Inferior parietal cortex (tissue), 1 donor: ENCODE measurements at regions not wholly inside any gene's neighbourhood (a gene's known extent, or its start where the extent isn't known, plus 50 kb on each side); places are given as distances from the start of the nearest gene placed in this dataset.
"Not testable (repeated sequence)": the region's sequence is repeated elsewhere in the genome, so short reads cannot be mapped to it uniquely, and the experiment has no call there.

Source experiments
- DNase-seq: peaks from one replicate; pipeline ENCODE4 v3.0.0-alpha.2; 2016; ENCODE audit errors: extremely low spot score

DNA sequence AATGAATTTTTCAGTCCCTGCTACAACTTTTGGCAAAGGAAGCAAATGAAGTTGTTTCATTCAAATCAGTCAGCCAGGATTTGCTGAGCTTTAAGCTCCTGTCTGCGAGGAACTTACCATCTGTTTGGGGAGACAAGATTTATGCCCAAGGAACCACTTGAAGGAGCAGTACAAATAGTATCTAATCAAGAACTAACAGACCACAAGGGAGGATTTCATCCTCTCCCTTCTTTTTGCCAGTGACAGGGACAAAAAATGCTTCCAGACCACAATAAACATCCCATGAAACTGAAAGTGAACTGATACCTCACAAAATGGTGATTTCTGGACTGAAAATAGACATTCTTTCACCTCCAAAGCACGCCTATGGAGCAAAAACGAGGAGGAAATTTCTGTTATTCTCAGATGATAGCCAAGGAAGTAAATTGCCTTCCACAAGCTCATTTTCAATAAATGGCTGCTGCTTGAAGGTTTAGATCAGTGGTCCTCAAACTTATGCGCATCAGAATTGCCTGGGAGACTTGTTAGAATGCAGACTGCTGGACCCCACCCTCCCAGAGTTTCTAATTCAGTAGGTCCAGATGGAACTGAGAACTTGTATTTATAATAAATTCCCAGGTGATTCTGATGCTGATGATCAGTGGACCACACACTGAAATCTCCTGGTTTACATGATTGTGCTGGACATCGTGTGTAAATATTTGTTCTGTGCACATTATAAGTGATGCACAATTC, 202.4 kb upstream of the GADL1 start:
- DNase-seq, result no peak

- DNase-seq, result no peak
These were observed 206.1 kb upstream of the GADL1 start for GRCh38 chr3:31100519-31100918.

DNA sequence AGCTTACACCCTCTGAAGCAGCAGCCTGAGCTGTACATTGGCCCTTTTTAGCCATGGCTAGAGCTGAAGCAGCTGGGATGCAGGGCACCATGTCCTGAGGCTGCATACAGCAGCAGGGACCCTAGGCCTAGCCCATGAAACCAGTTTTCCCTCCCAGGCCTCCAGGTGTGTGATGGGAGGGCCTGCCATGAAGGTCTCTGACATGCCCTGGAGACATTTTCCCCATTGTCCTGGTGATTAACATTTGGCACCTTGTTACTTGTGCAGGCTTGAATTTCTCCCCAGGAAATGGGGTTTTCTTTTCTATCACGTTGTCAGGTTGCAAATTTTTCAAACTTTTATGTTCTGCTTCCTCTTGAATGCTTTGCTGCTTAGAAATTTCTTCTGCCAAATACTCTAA, 206.8 kb upstream of the GADL1 start:
- not testable (repeated sequence) for DNase-seq

GRCh38 chr3:31102196-31102879, 207.9 kb upstream of the GADL1 start:
- no peak for DNase-seq

- DNase-seq, result no peak
These were observed 208.7 kb upstream of the GADL1 start for GRCh38 chr3:31103181-31103580.

DNA sequence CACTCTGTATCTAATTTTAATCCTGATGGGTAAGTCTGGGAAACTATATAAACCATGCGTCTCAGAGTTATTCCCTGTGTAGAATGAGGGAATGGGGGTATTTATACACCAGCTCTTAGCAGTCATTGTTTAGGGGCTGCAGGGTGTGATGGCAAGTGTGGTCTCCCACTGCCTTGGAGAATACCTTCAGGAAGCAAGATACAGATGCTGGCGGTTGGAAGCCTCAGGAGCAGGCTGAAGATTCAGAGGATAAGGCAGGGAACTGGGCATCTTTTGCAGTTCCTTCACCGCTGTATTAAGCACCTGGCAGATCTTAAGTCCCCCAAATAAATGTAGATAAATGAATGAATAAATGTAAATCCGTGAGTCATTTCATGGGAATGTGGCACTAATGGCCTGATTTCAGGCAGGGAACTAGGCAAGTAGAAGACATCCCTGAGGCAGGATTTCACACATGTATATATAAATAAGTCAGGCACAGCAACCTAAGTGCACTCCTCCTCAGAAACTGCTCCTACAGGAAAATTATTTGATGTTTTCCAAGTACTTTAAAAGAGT, 209.2 kb upstream of the GADL1 start:
- DNase-seq, result no peak

- no peak for DNase-seq
These were observed 210.6 kb upstream of the GADL1 start for GRCh38 chr3:31105011-31105410.

- DNase-seq, result no peak
These were observed 211.1 kb upstream of the GADL1 start for GRCh38 chr3:31105438-31106077.

DNA sequence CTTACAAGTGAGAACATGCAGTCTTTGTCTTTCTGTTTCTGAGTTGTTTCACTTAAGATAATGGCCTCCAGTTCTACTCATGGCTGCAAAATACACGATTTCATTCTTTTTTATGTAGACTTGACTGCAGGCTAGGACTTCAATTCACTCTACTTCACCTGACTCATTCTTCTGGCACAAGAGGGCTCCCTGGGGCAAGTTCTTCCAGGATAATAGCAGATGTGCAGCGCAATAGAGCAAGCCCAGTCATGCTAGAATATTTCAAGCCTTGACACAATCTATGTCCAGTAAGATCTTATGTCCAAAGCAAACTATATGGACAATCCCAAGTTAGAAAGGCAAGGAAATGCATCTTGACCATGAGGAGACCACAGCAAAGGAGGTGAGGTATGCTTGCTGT, 211.7 kb upstream of the GADL1 start:
- no peak for DNase-seq

GRCh38 chr3:31106912-31107311, 212.5 kb upstream of the GADL1 start:
- DNase-seq, result no peak

- no peak for DNase-seq
These were observed 220.4 kb upstream of the GADL1 start for GRCh38 chr3:31114929-31115283.

DNA sequence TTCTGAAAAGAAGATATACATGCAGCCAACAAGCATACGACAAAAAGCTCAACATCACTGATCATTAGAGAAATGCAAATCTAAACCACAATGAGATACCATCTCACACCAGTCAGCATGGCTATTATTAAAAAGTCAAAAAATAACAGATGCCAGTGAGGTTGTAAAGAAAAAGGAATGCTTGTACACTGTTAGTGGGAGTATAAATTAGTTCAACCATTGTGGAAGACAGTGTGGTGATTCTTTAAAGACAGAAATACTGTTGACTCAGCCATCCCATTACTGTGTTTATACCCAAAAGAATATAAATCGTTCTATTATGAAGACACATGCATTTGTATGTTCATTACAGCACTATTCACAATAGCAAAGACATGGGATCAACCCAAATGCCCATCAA, 221.1 kb upstream of the GADL1 start:
- not testable (repeated sequence) for DNase-seq

GRCh38 chr3:31116651-31117050, 222.2 kb upstream of the GADL1 start:
- no peak for DNase-seq

DNA sequence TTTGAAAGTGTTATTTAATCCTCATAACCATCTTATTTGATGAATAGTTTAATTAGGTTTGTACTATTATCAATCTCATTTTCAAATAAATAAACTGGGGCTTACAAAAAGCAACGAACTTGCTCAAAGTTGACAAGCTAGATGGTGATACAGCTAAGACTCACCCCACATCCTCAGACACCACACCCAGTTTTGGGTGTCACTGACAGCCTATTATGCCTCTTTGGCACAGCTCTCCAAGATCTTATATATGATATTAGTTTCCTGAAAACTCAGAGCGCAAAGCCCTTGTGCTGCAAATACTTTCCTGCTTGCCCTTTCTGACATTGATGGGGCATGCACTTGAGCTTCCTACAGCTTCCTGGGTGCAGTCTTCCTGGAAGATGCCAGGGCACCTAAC, 223.4 kb upstream of the GADL1 start:
- no peak for DNase-seq

- no peak for DNase-seq
These were observed 229.9 kb upstream of the GADL1 start for GRCh38 chr3:31124373-31124772.

- DNase-seq, result no peak
These were observed 231.1 kb upstream of the GADL1 start for GRCh38 chr3:31125413-31126020.

DNA sequence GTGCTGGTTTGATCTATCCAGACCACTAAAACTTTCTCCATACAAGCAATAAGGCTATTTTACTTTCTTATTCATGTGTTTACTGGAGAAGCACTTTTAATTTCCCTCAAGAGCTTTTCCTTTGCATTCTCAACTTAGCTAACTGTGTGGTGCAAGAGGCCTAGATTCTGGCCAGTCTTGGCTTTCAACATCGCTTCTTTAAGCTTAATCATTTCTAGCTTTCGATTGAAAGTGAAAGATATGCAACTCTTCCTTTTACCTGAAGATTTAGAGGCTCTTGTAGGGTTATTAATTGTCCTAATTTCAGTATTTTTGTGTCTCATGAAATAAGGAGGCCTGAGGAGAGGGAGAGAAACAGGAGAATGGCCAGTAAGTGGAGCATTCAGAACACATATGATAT, 234.8 kb upstream of the GADL1 start:
- no peak for DNase-seq

DNA sequence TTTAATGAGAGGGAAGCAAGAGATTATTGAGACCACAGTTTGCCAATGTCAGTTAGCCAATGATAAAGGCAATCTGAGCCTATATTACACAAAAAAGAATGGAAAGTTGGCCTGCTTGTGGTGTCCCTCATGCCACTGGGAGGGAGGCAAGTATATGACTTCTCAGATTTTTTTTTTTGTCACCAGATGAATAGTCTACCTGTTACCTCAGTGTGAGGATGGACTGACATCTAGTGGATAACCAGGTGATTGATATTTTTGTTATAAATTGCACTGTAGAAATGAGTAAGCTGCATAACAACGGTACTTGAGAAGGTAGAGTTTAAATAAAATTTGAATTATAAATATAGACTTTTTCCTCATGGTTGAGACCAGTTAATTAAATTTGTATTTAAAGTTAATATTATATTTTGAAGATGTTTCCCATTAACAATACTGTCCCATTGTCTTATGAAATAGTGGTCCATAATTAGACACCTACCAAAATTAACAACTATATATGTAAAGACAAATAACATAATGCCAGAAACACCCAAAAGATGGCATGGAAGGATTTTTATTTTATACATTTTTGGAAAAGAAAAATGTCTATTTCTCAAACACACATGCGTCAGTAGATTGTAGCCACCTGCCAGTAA, 237.8 kb upstream of the GADL1 start:
- no peak for DNase-seq

DNA sequence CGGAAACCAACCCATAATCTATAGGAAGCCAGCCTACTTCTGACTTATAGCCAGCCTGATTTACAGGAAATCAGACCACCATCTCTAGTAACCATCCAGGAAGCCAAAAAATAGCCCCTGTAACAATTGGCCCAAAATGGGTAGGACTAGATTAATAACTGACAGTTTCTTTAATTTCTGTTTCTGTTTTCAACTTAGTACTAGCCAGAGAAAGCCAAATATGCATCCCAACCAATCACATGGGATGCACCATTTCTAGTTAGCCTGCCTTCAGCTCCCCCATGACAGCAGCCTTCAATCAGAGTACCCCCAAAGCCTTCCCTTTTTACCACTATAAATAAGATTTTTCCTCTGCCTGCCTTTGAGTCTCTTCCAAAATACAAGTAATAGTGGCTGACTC, 239.1 kb upstream of the GADL1 start:
- no peak for DNase-seq

DNA sequence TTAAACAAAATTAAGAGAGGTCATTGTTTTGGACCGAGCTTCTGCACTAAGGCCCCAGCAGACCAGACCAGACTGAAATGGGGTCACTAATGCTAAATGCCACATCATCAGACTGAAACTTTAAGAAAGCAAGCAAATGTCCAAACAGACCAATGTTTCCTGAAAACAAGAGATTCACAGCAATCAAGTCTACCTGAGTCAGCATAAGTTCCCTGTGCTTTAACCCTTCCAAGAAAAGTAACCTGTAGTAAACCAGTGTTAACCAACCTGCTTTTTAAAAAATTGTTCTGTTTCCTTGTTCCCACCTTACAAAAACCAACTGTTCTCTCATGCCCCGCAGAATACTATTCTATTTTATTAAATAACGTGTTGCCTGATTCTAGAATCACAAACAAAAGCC, 241.1 kb upstream of the GADL1 start:
- no peak for DNase-seq

DNA sequence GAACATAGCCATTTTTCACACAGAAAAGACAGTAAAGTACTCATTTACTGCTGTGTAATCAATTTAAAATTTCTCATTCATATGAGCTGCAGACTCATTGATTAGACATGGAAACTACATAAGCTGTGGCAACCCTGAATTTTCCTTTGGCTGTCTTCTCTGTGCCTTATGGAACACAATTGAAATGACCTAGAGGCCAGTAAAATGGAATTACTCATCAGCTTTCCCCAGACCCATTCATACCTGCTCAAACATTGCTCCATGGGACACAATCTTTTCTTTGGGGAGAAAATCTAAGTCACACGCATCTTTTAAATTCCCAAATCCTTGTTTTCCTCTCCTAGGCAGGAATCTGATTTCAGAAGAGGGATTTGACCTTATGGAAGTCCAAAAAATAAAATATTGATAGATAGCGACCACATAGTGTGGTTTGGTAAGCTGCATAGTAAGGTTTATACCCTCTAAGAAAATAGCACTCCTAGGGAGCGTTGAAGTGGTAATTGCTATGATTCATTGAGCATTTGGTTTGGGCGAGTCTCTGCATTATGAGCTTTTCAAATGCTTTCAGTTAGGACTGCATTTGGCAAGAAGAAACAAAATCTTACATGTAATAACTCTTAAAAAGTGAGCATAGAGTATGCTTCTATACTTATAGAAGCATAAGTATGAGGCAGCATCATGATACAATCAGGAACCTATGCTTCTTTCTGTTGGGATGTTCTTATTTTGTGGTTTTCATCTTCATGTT, 243.4 kb upstream of the GADL1 start:
- no peak for DNase-seq
